Body of pancreas (tissue), 4 donors: ENCODE measurements at regions not wholly inside any gene's neighbourhood (a gene's known extent, or its start where the extent isn't known, plus 50 kb on each side); places are given as distances from the start of the nearest gene placed in this dataset.

Experiments used
- ATAC-seq: fragments of 150-250 bp; one replicate; pipeline ENCODE4 v1.9.1; 2016
- DNase-seq, 4 donors: peaks; one replicate each; pipeline ENCODE4 v3.0.0-alpha.2; 2019
- H3K27ac ChIP-seq, 4 donors: fragments of 200-600 bp; sonication (generic); 1 replicate in 3 of 4; 2 replicates in 1 of 4; pipeline versions ENCODE4 v1.5.1 to v1.6.1; 2016 to 2019; ENCODE audit warnings: mild to moderate bottlenecking in 1 of 4, mixed read lengths in 1 of 4, moderate library complexity in 1 of 4
- H3K27me3 ChIP-seq, 2 donors: fragments of 200-600 bp; sonication (generic); one replicate each; pipeline ENCODE4 v1.6.0; 2016; ENCODE audit warnings: mild to moderate bottlenecking in 1 of 2
- H3K36me3 ChIP-seq, 2 donors: fragments of 200-600 bp; sonication (generic); replicated peaks in 1 of 2; 2 replicates each; pipeline ENCODE4 v1.5.1; 2016; ENCODE audit warnings: low read depth in 2 of 2; ENCODE audit not compliant: insufficient read depth in 1 of 2
- H3K4me1 ChIP-seq: fragments of 200-600 bp; sonication (generic); one replicate; pipeline ENCODE4 v1.6.0; 2016
- H3K4me3 ChIP-seq, 2 donors: fragments of 200-600 bp; sonication (generic); 1 replicate in 1 of 2; 2 replicates in 1 of 2; pipeline ENCODE4 v1.5.1; 2016 to 2019
- H3K9me3 ChIP-seq, 3 donors: fragments of 200-600 bp; sonication (generic); 1 replicate in 2 of 3; 2 replicates in 1 of 3; pipeline ENCODE4 v1.5.1; 2016
- CTCF ChIP-seq, 7 experiments: fragments of 450-650 bp in 4 of 7; fragments of 200-600 bp in 3 of 7; sonication (generic) in 3 of 7; IDR thresholded peaks; one replicate each; pipeline ENCODE4 v1.5.1; 2016 to 2019; ENCODE audit warnings: antibody characterized with exemption in 7 of 7
- POLR2A ChIP-seq, 3 donors: fragments of 450-650 bp; IDR thresholded peaks; one replicate each; pipeline ENCODE4 v1.6.1; 2016; ENCODE audit warnings: antibody characterized with exemption in 3 of 3, mild to moderate bottlenecking in 2 of 3
- WGBS, 2 donors: methylation state at CpG; one replicate each; pipeline ENCODE4 v1.1.5; 2017; 5-methylcytosine and 5-hydroxymethylcytosine counted together
- intact Hi-C: fragments of 100-400 bp; cut with DNase I; formaldehyde crosslinking; loops from one replicate; pipeline ENCODE4 v1.15.1; 2023

GRCh38 chr17:71260366-71260940 is 860.4 kb upstream of the SOX9 start:
- H3K36me3 ChIP-seq, result no peaks in the 10 kb centered on the region
- intact Hi-C loops, result no loop called here
- H3K4me3 ChIP-seq, result no peak overlapping the region
- ATAC-seq (no peak), DNase-seq (no peak)
- TF ChIP-seq CTCF (IDR thresholded peaks at IDR 0.05) (no peak), POLR2A (IDR thresholded peaks at IDR 0.05) (no peak)
- H3K27ac ChIP-seq, result no peak overlapping the region
- H3K9me3 ChIP-seq, result no peaks in the 10 kb centered on the region
- no peaks in the 10 kb centered on the region for H3K4me1 ChIP-seq
- H3K27me3 ChIP-seq, result no peaks in the 10 kb centered on the region
- WGBS, 2 donors, result 36 to 58% methylated on average over 6 of the region's 6 CpGs

- DNase-seq (no peak), ATAC-seq (no peak)
- Histone ChIP-seq H3K4me1 (no peaks in the 10 kb centered on the region), H3K27me3 (no peaks in the 10 kb centered on the region), H3K9me3 (peaks cover 0 to 7% (median 0%) of the 10 kb centered on the region in 3 donors), H3K4me3 (no peak overlapping the region), H3K27ac (no peak overlapping the region), H3K36me3 (no peaks in the 10 kb centered on the region)
- intact Hi-C loops, result no loop called here
- no peak for TF ChIP-seq POLR2A (IDR thresholded peaks at IDR 0.05)
- TF ChIP-seq CTCF (IDR thresholded peaks at IDR 0.05), result no peak
- 76 to 82% methylated on average over 3 of the region's 3 CpGs for WGBS, 2 donors
Observed at GRCh38 chr17:71262586-71262985, 858.2 kb upstream of the SOX9 start.

GRCh38 chr17:71267668-71268067 is 853.2 kb upstream of the SOX9 start:
- no peak for ATAC-seq

GRCh38 chr17:71269201-71269600 is 851.6 kb upstream of the SOX9 start:
- intact Hi-C loops, result no loop called here
- no peaks in the 10 kb centered on the region for H3K36me3 ChIP-seq
- ATAC-seq (no peak), DNase-seq (no peak)
- TF ChIP-seq CTCF (IDR thresholded peaks at IDR 0.05) (no peak), POLR2A (IDR thresholded peaks at IDR 0.05) (no peak)
- no peak overlapping the region for H3K27ac ChIP-seq
- H3K4me1 ChIP-seq, result no peaks in the 10 kb centered on the region
- H3K27me3 ChIP-seq, result no peaks in the 10 kb centered on the region
- peaks cover 0 to 15% (median 0%) of the 10 kb centered on the region in 3 donors for H3K9me3 ChIP-seq
- no peak overlapping the region for H3K4me3 ChIP-seq
- WGBS, 2 donors, result 57 to 74% methylated on average over 1 of the region's 1 CpG

More at GRCh38 chr17:71267668-71268067, 853.2 kb upstream of the SOX9 start:
- 52 to 82% methylated on average over 1 of the region's 1 CpG for WGBS, 2 donors
- H3K4me1 ChIP-seq, result no peaks in the 10 kb centered on the region
- intact Hi-C loops, result no loop called here
- DNase-seq, result no peak
- no peaks in the 10 kb centered on the region for H3K27me3 ChIP-seq
- H3K9me3 ChIP-seq, result peaks cover 0 to 15% (median 0%) of the 10 kb centered on the region in 3 donors
- H3K4me3 ChIP-seq, result no peak overlapping the region
- no peak overlapping the region for H3K27ac ChIP-seq
- TF ChIP-seq CTCF (IDR thresholded peaks at IDR 0.05) (no peak), POLR2A (IDR thresholded peaks at IDR 0.05) (no peak)
- H3K36me3 ChIP-seq, result no peaks in the 10 kb centered on the region

- DNase-seq (no peak), ATAC-seq (no peak)
- 81 to 89% methylated on average over 2 of the region's 2 CpGs for WGBS, 2 donors
- no peaks in the 10 kb centered on the region for H3K27me3 ChIP-seq
- no peak for TF ChIP-seq CTCF (IDR thresholded peaks at IDR 0.05)
- TF ChIP-seq POLR2A (IDR thresholded peaks at IDR 0.05), result no peak
- no peak overlapping the region for H3K27ac ChIP-seq
- H3K36me3 ChIP-seq, result no peaks in the 10 kb centered on the region
- intact Hi-C loops, result no loop called here
- no peak overlapping the region for H3K4me3 ChIP-seq
- peaks cover 0 to 3% (median 0%) of the 10 kb centered on the region in 3 donors for H3K9me3 ChIP-seq
- no peaks in the 10 kb centered on the region for H3K4me1 ChIP-seq
Observed at GRCh38 chr17:71273441-71273840, 847.4 kb upstream of the SOX9 start.
